Muscle of arm (tissue), 1 donor: ENCODE measurements at regions not wholly inside any gene's neighbourhood (a gene's known extent, or its start where the extent isn't known, plus 50 kb on each side); places are given as distances from the start of the nearest gene placed in this dataset.

Experiments used
- DNase-seq: peaks from one replicate; pipeline ENCODE4 v3.0.0-alpha.2; 2013

DNA sequence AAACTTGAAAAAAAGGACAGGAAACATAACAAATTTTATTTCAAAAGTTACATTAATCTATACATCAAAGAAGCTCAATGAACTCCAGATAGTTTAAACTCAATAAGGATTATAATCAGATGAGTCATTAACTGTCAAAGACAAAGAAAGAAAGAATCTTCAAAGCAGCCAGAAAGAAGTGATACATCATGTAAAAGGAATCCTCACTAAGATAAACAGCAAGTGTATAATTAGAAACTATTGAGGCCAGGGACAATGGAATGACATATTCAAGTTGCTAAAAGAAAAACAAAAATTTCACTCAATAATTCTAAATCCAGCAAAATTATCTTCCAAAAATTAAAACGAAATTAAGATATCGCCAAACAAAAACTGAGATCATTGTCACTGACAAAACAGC, 161.6 kb upstream of the NWD2 start:
- DNase-seq: no peak

DNA sequence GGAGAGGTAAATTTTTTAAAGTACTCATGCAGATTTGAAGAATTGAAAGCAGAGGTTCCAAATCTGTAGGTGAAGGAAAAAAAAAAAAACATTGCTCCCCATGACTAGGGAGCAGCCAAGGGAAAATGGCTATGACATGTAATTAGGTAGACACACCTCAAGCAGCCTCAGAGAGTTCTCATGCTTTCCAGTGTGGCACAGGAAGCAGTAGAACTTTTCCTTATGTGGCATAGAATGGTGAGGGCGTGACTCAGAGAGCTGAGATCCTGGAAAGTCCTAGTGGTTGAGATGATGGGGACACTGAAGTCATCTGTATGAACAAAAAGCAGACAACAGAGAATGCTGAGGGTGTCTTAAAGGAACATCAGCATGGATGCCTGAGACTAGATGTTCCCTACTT, 148.6 kb upstream of the NWD2 start:
- no peak for DNase-seq

DNA sequence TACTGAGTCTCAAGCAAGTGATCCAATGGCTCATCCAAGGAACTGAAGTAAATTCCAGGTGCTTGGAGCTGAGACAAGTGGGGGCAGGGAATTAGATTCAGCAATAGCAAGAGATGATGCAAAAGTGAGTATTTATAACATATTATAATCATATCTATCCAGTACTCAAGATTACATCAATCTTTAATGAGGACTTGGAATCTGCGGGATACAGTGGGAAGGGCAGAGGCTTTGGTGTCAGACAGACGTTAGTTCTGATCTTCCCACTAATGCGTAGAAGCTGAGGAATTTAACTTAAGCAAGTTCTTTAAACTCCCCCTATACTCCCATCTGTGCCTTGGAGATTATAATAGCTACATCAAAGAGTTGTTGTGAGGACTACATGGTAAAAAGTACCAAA, 143.4 kb upstream of the NWD2 start:
- DNase-seq: no peak

DNA sequence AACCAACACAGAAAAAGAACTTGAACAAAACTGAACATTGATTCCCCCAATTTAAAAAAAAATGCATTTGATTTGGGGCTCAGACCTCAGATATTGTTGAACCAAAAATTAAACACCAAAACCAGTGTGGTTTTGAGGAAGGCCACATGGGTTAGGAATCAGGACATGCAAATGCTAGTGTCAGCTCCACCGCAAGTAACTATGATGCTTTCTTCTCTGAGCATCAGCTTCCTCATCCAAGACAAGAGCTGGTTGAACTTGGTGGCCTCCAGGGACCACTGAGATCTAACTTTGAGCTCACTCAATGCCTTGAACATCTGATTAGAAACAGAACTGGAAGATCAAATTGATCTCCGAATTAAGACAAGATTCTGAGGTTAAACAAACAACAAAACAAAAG, 142.9 kb upstream of the NWD2 start:
- no peak for DNase-seq

DNA sequence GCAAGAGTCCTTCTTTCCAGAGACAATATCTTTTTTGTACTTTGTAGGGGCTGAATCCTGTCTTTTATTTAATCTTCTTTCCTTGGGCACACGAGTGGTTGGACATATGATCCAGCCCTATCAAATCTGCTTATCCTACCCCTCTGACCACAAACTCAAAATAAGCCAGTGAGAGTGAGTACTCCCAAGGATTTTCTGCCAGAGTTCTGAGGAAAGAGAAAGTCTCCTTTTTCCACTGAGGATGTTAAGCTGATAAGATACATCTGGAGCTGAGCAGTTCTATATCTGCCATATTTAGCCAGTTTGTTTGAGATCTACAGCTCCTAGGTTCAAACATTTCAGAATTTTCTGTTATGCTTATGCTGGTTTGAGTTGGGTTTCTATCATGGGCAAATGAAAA, 134.8 kb upstream of the NWD2 start:
- DNase-seq: no peak

DNA sequence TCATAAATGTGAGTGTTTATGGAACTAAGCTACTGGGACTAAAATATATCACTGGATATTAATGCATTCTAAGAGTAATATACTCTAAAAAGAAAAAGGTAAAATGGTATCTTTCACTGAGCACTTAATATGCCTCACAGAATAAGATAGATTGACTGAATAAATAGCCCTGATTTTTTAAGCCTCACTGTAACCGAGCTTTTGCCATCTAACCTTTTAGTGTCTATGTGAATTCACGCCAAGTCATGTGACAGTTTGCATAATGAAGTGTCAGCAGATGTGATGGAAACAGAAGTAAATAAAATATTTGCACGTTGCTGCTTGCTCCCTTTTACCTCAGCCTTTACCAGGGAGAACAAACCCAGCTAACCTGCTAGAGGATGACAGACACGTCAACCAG, 119.7 kb upstream of the NWD2 start:
- no peak for DNase-seq

DNA sequence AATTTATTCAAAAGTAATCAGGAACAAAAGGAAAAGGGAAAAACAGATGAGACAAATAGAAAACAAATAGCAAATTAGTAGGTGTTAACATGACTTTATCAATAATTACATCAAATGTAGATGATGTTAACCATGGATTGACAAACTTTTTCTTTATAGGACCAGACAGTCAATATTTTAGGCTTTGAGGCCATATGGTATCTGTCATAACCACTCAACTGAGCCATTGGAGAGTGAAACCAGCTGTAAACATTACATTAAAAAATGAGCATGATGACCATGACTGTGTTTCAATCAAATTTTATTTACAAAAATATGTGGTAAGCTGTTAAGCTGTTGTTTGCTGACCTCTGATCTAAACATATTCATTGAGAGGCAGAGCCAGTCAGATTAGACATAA, 118.5 kb upstream of the NWD2 start:
- DNase-seq: no peak

DNA sequence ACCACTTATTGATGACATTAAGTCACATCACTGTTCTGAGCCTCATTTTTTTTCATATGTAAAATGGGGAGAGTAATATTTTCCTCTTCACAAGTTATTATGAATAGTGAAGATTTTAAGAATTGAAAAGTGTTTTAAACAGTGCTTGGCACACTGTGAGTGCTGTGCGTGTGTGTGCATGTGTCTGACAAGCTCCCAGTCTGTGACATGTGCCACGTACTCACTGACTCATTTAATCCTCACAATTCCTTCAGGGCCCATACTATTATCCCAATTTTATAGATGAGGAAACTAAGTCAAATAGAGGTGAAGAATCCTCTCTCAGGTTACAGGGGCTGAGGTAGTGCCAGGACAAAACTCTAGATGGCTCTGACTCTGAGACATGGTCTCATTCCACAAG, 114.1 kb upstream of the NWD2 start:
- no peak for DNase-seq

DNA sequence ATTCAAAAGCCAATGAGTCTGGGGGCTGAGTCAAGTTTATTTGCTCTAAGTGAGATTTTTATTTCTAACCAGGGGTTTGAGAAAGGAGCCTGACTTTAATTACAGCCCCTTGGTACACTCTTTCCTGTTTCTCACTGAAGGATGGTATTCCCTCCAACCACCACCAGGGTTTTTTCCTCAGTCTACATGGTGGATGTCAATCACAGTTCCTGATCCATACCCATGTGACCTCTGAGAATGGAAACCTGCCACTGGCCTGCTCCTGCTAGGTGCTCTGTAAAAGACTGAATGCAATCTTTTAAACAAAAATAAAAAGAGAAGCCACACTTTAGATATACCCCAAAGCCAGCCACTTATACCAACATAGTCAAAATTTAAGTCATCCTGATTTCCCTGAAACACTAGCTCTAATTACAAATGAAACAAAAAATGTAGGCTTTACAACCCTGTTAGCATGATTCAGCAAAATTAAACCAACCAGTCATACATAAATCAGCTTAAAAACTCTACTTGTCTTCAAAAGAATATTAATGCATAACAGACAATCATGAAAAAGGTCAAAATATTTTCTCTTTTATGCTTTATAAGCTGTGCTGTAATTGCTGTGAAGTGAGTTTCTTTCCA, 112.1 kb upstream of the NWD2 start:
- no peak for DNase-seq

DNA sequence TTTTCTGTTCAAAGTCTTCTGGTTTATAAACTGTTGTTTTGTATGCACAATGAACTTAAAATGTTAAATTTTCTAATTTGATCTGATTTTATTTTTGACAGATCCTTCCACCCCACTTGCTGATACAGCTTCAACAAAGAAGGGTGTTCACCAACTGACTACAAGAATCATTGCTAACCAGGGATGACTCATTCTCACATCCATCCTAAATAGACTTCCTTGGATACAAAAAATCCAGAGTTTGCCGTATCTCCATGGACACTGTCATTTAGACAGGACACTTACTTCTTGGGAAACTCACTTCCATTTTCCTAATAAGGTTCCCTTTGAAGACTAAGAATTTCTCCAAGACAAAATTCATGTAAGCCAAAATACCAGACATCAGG, 111.6 kb upstream of the NWD2 start:
- no peak for DNase-seq

DNA sequence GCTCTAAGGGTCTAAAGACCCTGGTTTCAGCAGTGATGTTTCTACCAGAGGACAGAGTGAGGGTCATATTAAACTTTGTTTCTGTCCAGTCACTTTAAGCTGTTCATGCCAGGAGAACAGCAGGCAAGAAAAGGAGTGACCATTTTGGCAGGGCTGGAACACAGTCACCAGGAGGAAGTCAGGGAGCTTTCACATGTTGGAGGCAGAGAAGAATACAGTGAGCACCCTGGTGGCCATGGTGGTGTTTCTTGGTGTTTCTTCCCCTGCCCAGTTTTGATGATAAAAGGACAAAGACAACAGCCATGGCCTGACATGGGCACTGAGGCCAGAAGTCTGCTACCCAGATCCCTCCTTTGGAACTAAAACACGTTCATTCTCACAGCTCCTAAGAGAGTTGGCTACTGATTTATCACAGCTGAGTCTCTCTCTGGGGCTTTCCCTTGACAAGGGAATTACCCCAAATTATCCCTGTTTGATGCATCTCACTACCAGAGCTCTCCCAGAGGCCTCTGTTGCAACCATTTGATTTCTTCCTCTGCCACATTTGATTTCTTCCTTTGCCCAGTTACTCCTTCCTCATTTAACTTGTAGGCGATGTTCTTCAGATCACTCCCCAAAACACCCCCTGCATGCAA, 106.4 kb upstream of the NWD2 start:
- DNase-seq: no peak

DNA sequence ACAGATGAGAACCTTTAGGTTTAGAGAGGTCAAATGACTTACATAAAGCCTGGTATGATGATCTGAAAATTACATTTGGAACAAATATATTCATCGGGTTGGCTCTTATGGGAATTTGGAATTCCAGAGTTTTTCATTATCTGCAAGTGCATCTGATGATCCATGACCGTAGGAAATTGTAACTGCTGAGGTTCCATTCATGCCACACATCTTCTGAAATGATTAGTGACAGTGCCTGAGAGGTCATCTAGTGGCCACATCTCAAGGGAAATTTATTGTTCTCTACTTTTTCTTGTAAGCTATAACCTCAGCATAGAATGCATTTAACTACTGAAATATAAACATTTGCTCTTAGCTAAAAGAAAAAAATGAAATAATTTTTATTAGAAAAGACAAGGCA, 105.8 kb upstream of the NWD2 start:
- no peak for DNase-seq

DNA sequence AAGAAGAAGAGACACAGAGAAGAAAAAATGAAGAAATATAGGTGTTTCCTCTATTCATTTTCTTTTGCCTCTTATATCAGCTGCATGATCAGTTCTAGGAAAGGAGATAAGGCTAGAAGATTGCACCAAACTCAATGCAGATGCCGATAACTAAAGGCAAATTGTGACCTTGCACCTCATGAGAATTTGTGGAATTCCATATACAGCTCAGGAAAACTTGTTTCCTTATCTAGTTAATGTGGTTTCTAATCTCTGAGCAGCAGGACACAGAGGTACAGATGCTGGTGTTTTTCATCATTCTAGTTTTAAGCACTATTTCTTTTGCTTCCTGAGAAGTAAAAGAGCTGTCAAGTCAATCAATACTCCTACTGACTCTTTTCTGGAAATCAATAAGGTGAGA, 104.6 kb upstream of the NWD2 start:
- no peak for DNase-seq

DNA sequence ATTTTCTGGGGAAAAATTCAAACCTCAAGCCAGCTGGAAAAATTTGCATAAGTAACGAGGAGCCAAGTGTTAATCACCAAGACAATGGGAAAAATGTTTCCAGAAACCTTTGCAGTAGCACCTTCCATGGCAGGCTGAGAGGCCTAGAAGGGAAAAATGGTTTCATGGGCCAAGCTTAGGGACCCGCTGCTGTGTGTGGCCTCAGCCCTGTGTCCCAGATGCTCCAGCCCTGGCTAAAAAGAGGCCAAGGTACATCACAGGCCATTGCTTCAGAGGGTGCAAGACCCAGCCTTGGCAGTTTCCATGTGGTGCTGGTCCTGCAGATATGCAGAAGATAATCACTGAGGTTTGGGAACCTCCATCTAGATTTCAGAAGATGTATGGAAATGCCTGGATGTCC, 98.3 kb upstream of the NWD2 start:
- DNase-seq: no peak

DNA sequence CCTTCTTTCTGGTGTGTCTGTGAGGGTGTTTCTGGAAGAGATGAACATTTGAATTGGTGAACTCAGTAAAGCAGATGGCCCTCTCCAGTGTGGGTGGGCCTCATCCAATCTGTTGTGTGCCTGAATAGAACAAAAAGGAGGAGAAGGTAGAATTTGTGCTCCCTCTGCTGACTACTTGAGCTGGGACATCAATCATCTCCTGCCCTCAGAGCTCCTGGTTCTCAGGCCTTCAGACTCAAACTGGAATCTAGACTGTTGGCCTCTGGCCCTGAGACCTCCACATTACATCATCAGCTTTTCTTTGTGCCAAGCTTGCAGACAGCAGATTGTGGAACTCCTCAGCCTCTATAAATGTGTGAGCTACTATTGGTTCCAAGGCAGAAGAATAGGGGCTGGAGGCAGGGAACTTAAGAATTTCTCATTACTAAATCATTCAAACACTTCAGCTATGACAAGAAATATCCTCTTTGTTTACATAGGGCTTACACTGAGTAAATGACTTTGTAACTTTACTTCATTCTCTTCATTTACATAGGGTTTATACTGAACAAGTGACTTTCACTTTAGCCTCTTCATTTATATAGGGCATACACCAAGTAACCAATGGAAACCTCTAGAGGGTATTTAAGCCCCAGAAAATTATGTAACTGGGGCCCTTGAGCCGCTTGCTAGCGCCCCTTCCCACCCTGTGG, 86.9 kb upstream of the NWD2 start:
- peak; percentile 0 for DNase-seq

DNA sequence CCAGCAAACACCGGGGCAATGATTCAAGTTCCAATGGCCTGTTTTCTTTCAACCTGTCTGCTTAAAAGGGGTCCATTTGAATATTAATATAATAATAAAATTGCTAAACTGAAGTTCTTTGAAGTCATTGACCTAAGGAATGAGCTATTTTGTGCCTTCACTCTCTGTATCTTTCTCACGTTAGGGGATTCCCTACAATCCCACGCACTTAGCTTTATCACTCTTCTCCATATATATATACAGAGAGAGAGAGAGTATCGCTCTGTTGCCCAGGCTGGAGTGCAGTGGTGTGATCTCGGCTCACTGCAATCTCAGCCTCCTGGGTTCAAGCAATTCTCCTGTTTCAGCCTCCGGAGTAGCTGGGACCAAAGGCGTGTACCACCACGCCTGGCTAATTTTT, 83.9 kb upstream of the NWD2 start:
- DNase-seq: no peak

DNA sequence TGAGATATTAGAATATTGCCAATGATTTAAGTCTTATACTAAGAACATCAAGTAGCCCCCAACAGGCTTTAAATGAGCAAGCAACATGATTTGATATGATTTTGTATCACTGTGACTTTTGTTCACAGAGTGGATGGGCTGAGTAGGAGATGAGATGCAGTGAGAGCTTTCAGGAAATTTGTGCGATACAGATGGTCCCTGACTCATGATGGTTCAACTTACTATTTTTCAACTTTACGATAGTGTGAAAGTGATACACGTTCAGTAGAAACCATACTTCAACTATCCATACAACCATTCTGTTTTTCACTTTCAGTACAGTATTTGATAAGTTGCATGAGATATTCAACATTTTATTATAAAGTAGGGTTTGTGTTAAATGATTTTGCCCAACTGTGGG, 78.7 kb upstream of the NWD2 start:
- DNase-seq: no peak

DNA sequence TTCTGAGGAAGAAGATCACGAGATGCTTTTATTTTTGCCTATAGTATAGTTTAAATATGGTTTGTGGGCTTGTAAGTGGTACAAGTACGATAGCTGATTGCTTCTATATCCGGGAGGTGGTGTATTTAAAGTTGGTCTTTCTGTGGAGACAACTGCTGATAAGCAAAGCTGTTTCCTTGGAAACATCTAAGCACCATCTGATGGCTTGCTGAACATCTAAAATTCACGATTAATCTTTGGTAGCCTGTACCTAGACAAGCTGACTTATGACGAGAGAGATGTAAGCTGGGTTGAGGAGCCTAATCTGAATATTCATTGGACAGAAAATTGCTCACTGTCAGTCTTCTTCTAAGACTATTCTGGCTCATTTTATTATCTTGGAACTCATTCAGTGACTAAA, 74.6 kb upstream of the NWD2 start:
- DNase-seq: no peak

DNA sequence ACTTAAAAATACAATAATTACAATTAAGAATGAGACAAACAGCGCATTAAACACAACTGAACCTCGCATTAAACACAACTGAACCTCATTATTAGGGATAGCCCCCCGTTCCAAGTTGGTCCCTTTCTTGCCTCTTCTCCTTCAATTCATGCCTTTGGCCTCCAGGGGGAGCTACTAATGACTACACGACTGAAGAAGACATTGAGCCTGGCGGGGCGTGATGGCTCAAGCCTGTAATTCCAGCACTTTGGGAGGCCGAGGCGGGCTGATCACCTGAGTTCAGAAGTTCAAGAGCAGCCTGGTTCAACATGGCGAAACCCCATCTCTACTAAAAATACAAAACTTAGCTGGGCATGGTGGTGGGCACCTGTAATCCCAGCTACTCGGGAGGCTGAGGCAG, 56.4 kb upstream of the NWD2 start:
- no peak for DNase-seq
